Mesendoderm (in vitro differentiated cells): ENCODE measurements at regions not wholly inside any gene's neighbourhood (a gene's known extent, or its start where the extent isn't known, plus 50 kb on each side); places are given as distances from the start of the nearest gene placed in this dataset.

Experiments
- DNase-seq: peaks from one replicate; pipeline ENCODE4 v3.0.0; 2013
- H2AK5ac ChIP-seq: 2 replicates; pipeline ENCODE4 v1.6.1; 2013; ENCODE audit warnings: low read length, inconsistent platforms
- H2BK120ac ChIP-seq: 2 replicates; pipeline ENCODE4 v1.6.1; 2013; ENCODE audit warnings: low read depth, mild to moderate bottlenecking, low read length, moderate library complexity, mixed read lengths
- H2BK15ac ChIP-seq: replicated peaks from 2 replicates; pipeline ENCODE4 v1.6.1; 2013; ENCODE audit warnings: low read depth, mild to moderate bottlenecking, moderate library complexity
- H2BK5ac ChIP-seq: 2 replicates; pipeline ENCODE4 v1.6.1; 2013; ENCODE audit warnings: low read length, inconsistent platforms
- H3K18ac ChIP-seq: 2 replicates; pipeline ENCODE4 v1.6.1; 2013; ENCODE audit warnings: mild to moderate bottlenecking, low read length, mixed read lengths
- H3K23ac ChIP-seq: one replicate; pipeline ENCODE4 v1.6.1; 2013; ENCODE audit warnings: low read length
- H3K27ac ChIP-seq: 2 replicates; pipeline ENCODE4 v1.5.1; 2013; ENCODE audit warnings: low read depth, mild to moderate bottlenecking, inconsistent platforms, low read length, moderate library complexity
- H3K27me3 ChIP-seq: 2 replicates; pipeline ENCODE4 v1.6.1; 2013; ENCODE audit warnings: low read length, control low read depth, mild to moderate bottlenecking, inconsistent platforms; ENCODE audit not compliant: insufficient read depth, poor library complexity
- H3K36me3 ChIP-seq: 2 replicates; pipeline ENCODE4 v1.6.1; 2013; ENCODE audit warnings: low read length, inconsistent platforms; ENCODE audit not compliant: control insufficient read depth, insufficient read depth
- H3K4ac ChIP-seq: one replicate; pipeline ENCODE4 v1.6.1; 2013; ENCODE audit warnings: low read depth, mild to moderate bottlenecking, low read length, moderate library complexity
- H3K4me1 ChIP-seq: 2 replicates; pipeline ENCODE4 v1.6.1; 2013; ENCODE audit warnings: low read depth, low read length, inconsistent platforms; ENCODE audit not compliant: control insufficient read depth
- H3K4me2 ChIP-seq: 2 replicates; pipeline ENCODE4 v1.6.1; 2013; ENCODE audit warnings: low read length
- H3K4me3 ChIP-seq: 2 replicates; pipeline ENCODE4 v1.5.1; 2013; ENCODE audit warnings: mild to moderate bottlenecking, low read length
- H3K56ac ChIP-seq: one replicate; pipeline ENCODE4 v1.6.1; 2013; ENCODE audit warnings: low read length
- H3K79me1 ChIP-seq: 2 replicates; pipeline ENCODE4 v1.6.1; 2013; ENCODE audit warnings: low read length, inconsistent platforms
- H3K79me2 ChIP-seq: 2 replicates; pipeline ENCODE4 v1.6.1; 2013; ENCODE audit warnings: mild to moderate bottlenecking, low read length; ENCODE audit not compliant: control insufficient read depth, insufficient read depth
- H3K9ac ChIP-seq: 2 replicates; pipeline ENCODE4 v1.6.1; 2013; ENCODE audit warnings: low read length, inconsistent platforms
- H4K5ac ChIP-seq: one replicate; pipeline ENCODE4 v1.6.1; 2013; ENCODE audit warnings: low read length
- H4K8ac ChIP-seq: one replicate; pipeline ENCODE4 v1.6.1; 2013; ENCODE audit warnings: low read depth, mild to moderate bottlenecking, control low read depth, low read length, moderate library complexity
- WGBS: extraction: QIAGEN DNeasy Blood & Tissue Kit; methylation state at CpG from one replicate; pipeline ENCODE4 v1.1.7; 2013; ENCODE audit warnings: low lambda C conversion rate, missing lambda C conversion rate; ENCODE audit not compliant: insufficient coverage; ENCODE audit errors: extremely low coverage; 5-methylcytosine and 5-hydroxymethylcytosine counted together

GRCh38 chr2:7206111-7206810 is 289.0 kb downstream of the RNF144A start:
- Histone ChIP-seq H3K56ac (no peak overlapping the region), H3K9ac (no peak overlapping the region)
- no CpG with 5 or more reads among the region's 10 CpGs for WGBS

GRCh38 chr2:7207631-7208030 is 290.4 kb downstream of the RNF144A start:
- H2AK5ac ChIP-seq = no peak overlapping the region
- no peak overlapping the region for H4K5ac ChIP-seq
- H3K27ac ChIP-seq = no peak overlapping the region
- H3K18ac ChIP-seq = no peak overlapping the region
- H3K79me1 ChIP-seq = no peaks in the 10 kb centered on the region
- no peak overlapping the region for H3K4me2 ChIP-seq
- H3K4me1 ChIP-seq = no peaks in the 10 kb centered on the region
- no peak overlapping the region for H2BK5ac ChIP-seq
- no peak overlapping the region for H2BK15ac ChIP-seq
- H2BK120ac ChIP-seq = no peak overlapping the region
- H3K4ac ChIP-seq = no peak overlapping the region
- no peak overlapping the region for H3K4me3 ChIP-seq
- no CpG with 5 or more reads among the region's 7 CpGs for WGBS
- no peak overlapping the region for H3K23ac ChIP-seq
- H3K9ac ChIP-seq = no peak overlapping the region
- DNase-seq = no peak
- no peak overlapping the region for H3K56ac ChIP-seq
- H4K8ac ChIP-seq = no peak overlapping the region
- H3K36me3 ChIP-seq = no peaks in the 10 kb centered on the region
- H3K27me3 ChIP-seq = no peaks in the 10 kb centered on the region
- H3K79me2 ChIP-seq = no peaks in the 10 kb centered on the region

More at GRCh38 chr2:7206111-7206810, 289.0 kb downstream of the RNF144A start:
- DNase-seq = no peak
- Histone ChIP-seq H4K5ac (no peak overlapping the region), H4K8ac (no peak overlapping the region), H3K79me1 (no peaks in the 10 kb centered on the region), H2AK5ac (no peak overlapping the region), H3K18ac (no peak overlapping the region), H3K79me2 (no peaks in the 10 kb centered on the region), H2BK15ac (no peak overlapping the region), H3K4me1 (no peaks in the 10 kb centered on the region), H2BK5ac (no peak overlapping the region), H3K27ac (no peak overlapping the region), H3K4me2 (no peak overlapping the region), H3K23ac (no peak overlapping the region), H3K4me3 (no peak overlapping the region), H3K36me3 (no peaks in the 10 kb centered on the region), H2BK120ac (no peak overlapping the region), H3K27me3 (no peaks in the 10 kb centered on the region), H3K4ac (no peak overlapping the region)

GRCh38 chr2:7209757-7210555 is 292.7 kb downstream of the RNF144A start:
- no peak overlapping the region for H2BK5ac ChIP-seq
- H4K8ac ChIP-seq = no peak overlapping the region
- H3K4ac ChIP-seq = no peak overlapping the region
- DNase-seq = no peak
- H3K79me1 ChIP-seq = no peaks in the 10 kb centered on the region
- no peak overlapping the region for H3K23ac ChIP-seq
- no peak overlapping the region for H3K9ac ChIP-seq
- H3K56ac ChIP-seq = no peak overlapping the region
- no peaks in the 10 kb centered on the region for H3K36me3 ChIP-seq
- H2BK15ac ChIP-seq = no peak overlapping the region
- no peaks in the 10 kb centered on the region for H3K4me1 ChIP-seq
- H4K5ac ChIP-seq = no peak overlapping the region
- H2BK120ac ChIP-seq = no peak overlapping the region
- no peaks in the 10 kb centered on the region for H3K27me3 ChIP-seq
- H3K18ac ChIP-seq = no peak overlapping the region
- WGBS = no CpG with 5 or more reads among the region's 5 CpGs
- no peak overlapping the region for H3K4me2 ChIP-seq
- H3K79me2 ChIP-seq = no peaks in the 10 kb centered on the region
- H3K27ac ChIP-seq = no peak overlapping the region
- H2AK5ac ChIP-seq = no peak overlapping the region
- no peak overlapping the region for H3K4me3 ChIP-seq

- Histone ChIP-seq H3K56ac (no peak overlapping the region), H3K9ac (no peak overlapping the region), H3K27ac (no peak overlapping the region), H3K4ac (no peak overlapping the region), H3K23ac (no peak overlapping the region), H2BK15ac (no peak overlapping the region), H3K4me2 (no peak overlapping the region), H2BK5ac (no peak overlapping the region), H3K36me3 (no peaks in the 10 kb centered on the region), H4K8ac (no peak overlapping the region), H3K27me3 (no peaks in the 10 kb centered on the region), H3K4me1 (no peaks in the 10 kb centered on the region), H2AK5ac (no peak overlapping the region), H3K79me2 (no peaks in the 10 kb centered on the region), H3K79me1 (no peaks in the 10 kb centered on the region), H4K5ac (no peak overlapping the region), H2BK120ac (no peak overlapping the region), H3K4me3 (no peak overlapping the region), H3K18ac (no peak overlapping the region)
- DNase-seq = no peak
- no CpG with 5 or more reads among the region's 4 CpGs for WGBS
Measured at GRCh38 chr2:7210712-7211111, 293.5 kb downstream of the RNF144A start.

- Histone ChIP-seq H3K56ac (no peak overlapping the region), H3K4me2 (no peak overlapping the region), H2BK15ac (no peak overlapping the region), H2AK5ac (no peak overlapping the region), H2BK5ac (no peak overlapping the region), H4K5ac (no peak overlapping the region), H3K79me1 (no peaks in the 10 kb centered on the region), H3K27me3 (no peaks in the 10 kb centered on the region), H2BK120ac (no peak overlapping the region), H3K79me2 (no peaks in the 10 kb centered on the region), H3K4me3 (no peak overlapping the region), H3K36me3 (no peaks in the 10 kb centered on the region), H3K4me1 (no peaks in the 10 kb centered on the region), H3K27ac (no peak overlapping the region), H3K18ac (no peak overlapping the region), H3K23ac (no peak overlapping the region), H3K4ac (no peak overlapping the region), H4K8ac (no peak overlapping the region), H3K9ac (no peak overlapping the region)
- DNase-seq = no peak
- no CpG with 5 or more reads among the region's 1 CpG for WGBS
Measured at GRCh38 chr2:7225848-7226247, 308.6 kb downstream of the RNF144A start.
